Astrocyte (in vitro differentiated cells and primary cell): ENCODE measurements at regions not wholly inside any gene's neighbourhood (a gene's known extent, or its start where the extent isn't known, plus 50 kb on each side); places are given as distances from the start of the nearest gene placed in this dataset.

Experiments used
- CTCF ChIP-seq: IDR thresholded peaks from 2 replicates; pipeline ENCODE4 v1.5.1; 2011; ENCODE audit warnings: low read depth, mild to moderate bottlenecking, inconsistent platforms, low read length, moderate library complexity; ENCODE audit not compliant: insufficient read depth
- EZH2 ChIP-seq: IDR thresholded peaks from 2 replicates; pipeline ENCODE4 v1.6.1; 2012; ENCODE audit warnings: mild to moderate bottlenecking, low read length, inconsistent platforms; ENCODE audit not compliant: insufficient read depth

GRCh38 chr2:236805800-236806531 lies 236.3 kb downstream of the ACKR3 start:
- TF ChIP-seq CTCF (no peak), EZH2 (no peak)
